ENCODE measurements at regions not wholly inside any gene's neighbourhood (a gene's known extent, or its start where the extent isn't known, plus 50 kb on each side); places are given as distances from the start of the nearest gene placed in this dataset.

GRCh38 chr16:17632667-17633066 lies 161.9 kb upstream of the XYLT1 start:
- no peak for DNase-seq

DNA sequence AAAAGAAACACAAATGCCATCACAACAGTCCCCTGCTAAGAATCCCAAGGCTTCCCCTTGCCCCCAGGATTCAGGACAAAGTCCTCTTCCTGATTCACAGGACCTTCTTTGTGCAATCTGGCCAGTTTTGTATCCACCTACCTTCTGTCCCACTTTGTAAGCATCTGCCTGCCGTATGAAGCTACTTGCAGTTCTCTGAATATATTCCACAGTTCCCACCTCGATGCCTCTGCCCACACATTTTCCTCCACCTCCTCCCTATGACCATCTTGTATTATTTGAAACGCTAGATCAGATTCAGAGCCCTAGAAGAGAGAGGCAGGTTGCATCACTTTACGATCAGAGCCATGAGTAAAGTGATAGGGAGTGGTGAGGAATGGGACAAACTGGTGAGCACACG lies 159.2 kb upstream of the XYLT1 start:
- no peak for DNase-seq

GRCh38 chr16:17628983-17629382 lies 158.2 kb upstream of the XYLT1 start:
- no peak for DNase-seq

GRCh38 chr16:17622366-17622765 lies 151.6 kb upstream of the XYLT1 start:
- no peak for DNase-seq

DNA sequence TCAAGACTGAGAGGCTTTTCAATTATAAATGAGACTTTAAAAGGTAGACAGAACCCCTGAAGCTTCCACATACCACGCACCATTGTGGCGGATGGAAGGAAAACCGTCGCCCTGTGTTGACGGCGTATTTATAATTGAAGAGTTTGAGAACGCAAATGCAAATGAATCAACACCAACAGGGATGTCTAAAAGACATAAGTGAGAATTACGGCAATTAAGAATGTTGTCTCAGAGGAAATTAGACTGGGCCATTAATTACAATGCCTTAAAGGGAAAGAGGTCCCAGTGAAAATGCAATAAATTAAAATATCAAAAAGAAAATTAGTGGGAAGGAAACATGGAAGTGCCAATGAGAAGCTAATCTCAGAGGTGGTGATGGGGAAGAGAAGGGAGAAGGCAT lies 148.5 kb upstream of the XYLT1 start:
- no peak for DNase-seq

- no peak for DNase-seq
Measured at GRCh38 chr16:17617021-17617552, 146.3 kb upstream of the XYLT1 start.

- no peak for DNase-seq
Measured at GRCh38 chr16:17612336-17612735, 141.6 kb upstream of the XYLT1 start.

GRCh38 chr16:17607609-17608008 lies 136.8 kb upstream of the XYLT1 start:
- no peak for DNase-seq

GRCh38 chr16:17607075-17607509 lies 136.3 kb upstream of the XYLT1 start:
- DNase-seq = no peak

- no peak for DNase-seq
Measured at GRCh38 chr16:17606460-17606859, 135.7 kb upstream of the XYLT1 start.

GRCh38 chr16:17605784-17606183 lies 135.0 kb upstream of the XYLT1 start:
- DNase-seq = no peak

DNA sequence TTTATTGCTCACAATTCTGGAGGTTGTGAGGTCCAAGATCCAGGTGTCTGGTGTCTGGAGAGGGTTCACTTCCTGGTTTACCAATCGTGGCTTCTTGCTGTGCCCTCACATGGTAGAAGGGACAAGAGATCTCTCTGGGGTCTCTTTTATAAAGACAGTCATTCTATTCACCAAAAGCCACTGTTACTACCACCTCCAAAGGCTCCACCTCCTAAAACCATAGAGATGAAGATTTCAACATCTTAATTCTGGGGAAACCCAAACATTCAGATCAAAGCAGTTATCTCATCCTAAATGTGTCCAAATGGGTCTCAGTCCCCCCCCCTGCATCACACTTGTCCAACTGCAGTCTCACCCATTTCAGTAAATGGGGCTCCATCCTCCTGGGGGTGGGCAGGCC lies 132.9 kb upstream of the XYLT1 start:
- DNase-seq = no peak

- DNase-seq = no peak
Measured at GRCh38 chr16:17602678-17603077, 131.9 kb upstream of the XYLT1 start.

- no peak for DNase-seq
Measured at GRCh38 chr16:17598968-17599367, 128.2 kb upstream of the XYLT1 start.

GRCh38 chr16:17591655-17592405 lies 121.1 kb upstream of the XYLT1 start:
- no peak for DNase-seq

DNA sequence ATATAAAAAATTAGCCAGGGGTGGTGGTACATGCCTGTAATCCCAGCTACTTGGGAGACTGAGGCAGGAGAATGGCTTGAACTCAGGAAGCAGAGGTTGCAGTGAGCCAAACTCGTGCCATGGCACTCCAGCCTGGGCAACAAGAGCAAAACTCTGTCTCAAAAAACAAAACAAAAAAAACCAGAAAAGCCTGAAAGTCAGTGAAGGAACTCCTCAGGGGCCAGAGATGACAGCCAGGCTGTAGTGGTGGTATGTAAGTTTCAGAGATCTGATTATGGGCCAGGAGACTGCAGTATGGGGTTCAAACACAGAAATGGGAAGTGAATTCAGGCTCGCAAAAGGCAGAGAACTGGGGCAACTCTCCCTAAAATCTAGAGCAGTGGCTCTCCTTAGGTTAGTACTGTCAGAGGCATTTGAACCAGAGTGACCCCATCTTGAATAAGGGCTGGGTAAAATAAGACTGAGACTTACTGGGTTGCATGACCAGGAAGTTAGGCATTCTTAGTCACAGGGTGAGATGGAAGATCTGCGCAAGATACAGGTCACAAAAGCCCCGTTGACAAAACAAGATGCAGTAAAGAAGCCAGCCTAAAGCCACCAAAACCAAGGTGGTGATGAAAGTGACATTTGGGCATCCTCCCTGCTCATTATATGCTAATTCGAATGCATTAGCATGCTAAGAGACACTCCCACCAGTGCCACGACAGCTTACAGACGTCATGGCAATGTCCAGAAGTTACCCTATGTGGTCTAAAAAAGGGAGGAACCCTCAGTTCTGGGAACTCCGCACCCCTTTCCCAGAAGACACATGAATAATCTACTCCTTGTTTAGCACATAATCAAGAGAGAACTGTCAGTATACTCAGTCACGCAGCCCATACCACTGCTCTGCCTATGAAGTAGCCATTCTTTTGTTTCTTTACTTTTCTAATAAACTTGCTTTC lies 120.2 kb upstream of the XYLT1 start:
- no peak for DNase-seq

- DNase-seq = no peak
Measured at GRCh38 chr16:17589898-17590297, 119.1 kb upstream of the XYLT1 start.

- DNase-seq = no peak
Measured at GRCh38 chr16:17585449-17586074, 114.8 kb upstream of the XYLT1 start.

DNA sequence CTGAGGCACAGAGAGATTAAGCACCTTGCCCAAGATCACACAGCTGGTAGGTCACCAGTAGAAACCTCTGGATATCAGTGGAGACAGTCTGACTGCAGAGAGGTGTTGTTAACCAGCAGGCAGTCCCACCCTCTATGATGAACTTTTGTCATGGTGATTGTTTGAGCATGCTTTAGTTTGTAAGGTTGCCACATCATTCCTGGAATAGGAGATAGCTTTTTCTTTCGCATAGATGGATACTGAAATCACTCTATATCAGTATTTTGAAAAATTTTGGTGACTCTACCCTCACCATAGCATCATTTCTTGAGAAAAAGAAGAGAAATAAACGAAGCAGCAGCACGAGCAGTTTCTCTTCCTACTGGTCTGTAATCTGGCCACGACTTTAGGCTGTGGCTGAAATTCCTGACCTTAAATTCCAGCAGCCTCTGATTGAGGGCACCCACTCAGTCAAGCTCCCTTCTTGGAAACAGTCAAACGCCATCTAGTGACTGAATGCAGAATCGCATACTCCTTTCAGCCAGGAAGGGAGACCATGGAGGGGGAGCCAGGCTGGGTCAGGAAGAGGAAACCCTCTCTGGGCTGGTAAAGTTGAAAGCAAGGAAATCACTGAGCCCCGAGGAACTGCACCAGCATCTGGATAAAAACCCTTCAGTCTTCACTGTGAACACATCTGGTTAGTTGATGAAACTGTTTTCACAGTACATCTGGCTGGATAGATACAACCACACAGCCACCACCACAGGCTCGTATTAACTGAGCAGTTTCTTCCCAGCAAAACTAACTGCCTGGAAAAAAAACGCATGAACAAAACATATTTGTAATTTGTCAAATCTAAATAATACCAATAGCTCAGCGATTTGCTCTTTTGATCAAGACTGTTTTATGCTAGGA lies 108.5 kb upstream of the XYLT1 start:
- peak; percentile 8 to 46 for DNase-seq

DNA sequence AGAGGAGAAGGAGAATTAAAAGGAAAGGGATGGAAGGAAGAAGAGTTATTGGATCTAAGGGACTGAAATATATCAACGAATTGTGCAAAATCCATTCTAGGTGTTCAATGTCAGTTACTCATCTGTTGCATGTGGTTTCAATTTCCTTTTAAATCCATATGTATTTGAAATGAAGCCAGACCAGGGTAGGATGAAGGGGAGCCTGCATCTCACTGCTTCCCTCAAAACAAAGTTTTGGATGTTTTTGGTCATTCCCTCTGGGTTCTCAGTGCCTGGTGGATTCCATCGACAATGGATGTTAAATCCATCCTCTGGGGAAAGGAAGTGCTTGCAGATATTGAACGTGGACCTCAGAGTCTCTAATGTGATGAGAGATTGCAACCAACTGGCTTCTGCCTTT lies 103.5 kb upstream of the XYLT1 start:
- no peak for DNase-seq

GRCh38 chr16:17572145-17572544 lies 101.4 kb upstream of the XYLT1 start:
- no peak for DNase-seq

DNA sequence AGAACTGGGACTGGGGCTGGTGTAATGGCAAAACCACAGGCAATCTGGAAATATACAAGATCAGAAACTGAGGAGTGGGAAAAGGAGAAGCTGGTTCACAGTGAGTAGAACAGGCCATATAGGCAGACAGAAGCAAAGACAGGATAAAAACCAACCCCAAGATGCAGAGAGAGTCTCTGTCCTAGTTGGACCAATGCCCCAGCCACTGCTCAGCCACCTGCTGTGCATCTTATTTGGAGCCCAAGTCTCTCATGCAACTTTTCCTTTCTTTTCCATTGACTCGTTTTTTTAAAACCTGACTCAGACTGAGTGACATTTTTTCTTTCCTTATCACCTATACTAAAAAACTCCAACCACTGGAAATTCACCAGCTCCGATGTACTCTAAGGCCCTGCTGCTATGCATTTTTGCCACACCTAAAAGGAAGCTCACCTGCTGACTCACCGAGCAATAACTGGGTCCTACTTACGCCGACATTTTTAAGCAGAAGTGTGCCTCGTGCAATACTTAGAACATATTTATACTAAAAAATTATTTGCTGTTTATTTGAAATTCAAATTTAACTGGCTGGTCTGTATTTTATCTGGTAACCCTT lies 100.8 kb upstream of the XYLT1 start:
- no peak for DNase-seq
